ENCODE measurements at regions not wholly inside any gene's neighbourhood (a gene's known extent, or its start where the extent isn't known, plus 50 kb on each side); places are given as distances from the start of the nearest gene placed in this dataset.

DNA sequence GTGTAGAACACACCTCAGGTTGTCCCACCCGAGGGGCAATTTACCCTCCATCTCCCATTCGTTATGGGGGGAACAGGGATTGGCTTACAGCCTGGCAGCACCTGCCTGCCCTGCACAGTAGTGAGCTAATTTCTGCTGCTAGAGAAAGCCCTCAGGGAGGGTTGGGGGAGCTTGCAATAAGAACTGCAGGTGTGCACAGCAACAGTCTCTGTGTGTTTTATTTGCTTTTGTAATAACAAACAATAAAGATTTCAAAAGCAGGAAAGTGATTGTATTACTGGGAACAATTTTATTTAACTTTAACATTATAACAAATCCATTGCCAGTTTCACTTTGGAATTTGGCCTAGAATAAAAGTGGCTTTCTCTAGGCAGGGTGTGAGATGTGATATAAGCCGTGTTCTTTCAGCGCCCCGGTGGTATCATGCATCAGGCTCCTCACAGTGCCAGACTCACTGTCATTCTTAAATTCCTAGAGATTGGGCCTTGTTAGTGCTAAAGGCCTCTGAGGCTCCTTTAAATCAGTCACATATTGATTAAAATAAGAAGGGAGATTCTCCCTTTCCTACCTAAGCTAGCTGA is 81.1 kb downstream of the RMI1 start:
- TF ChIP-seq CTCF (IDR thresholded peaks at IDR 0.05 in 4 of 5, conservative IDR thresholded peaks at IDR 0.05 in 1 of 5) (no peak), POLR2A (IDR thresholded peaks at IDR 0.05) (no peak)

All from gastrocnemius medialis (tissue), 4 donors.